ENCODE measurements at regions not wholly inside any gene's neighbourhood (a gene's known extent, or its start where the extent isn't known, plus 50 kb on each side); places are given as distances from the start of the nearest gene placed in this dataset.
"Not testable (repeated sequence)": the region's sequence is repeated elsewhere in the genome, so short reads cannot be mapped to it uniquely, and the experiment has no call there.

DNA sequence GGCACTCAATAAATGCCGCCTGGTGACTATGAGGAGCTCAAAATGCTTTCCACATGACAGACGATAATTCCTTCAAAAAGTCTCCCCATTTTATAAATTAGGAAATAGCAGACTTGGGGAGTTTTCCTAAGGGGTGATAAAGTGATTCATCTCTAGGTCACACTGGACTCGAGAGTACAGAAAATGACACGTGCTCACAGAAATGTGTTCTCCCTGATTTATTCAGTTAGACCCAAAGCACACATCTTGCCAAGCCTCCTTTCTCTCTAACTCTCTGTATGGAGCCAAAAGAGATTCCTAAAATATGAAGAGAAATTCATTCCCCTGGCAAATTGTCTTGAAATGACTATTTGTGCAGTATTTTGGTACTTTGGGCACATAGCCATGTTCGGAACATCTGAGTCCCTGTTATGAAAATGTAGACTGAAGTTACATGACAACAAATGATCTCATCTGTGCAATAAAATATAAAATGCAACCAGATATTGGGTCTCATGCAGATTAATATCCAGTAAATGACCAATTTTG, 381.1 kb downstream of the TFAP2B start:
- Histone ChIP-seq H3K27ac (ENCODE audit: extremely low read depth, low read depth, low read length) (no peak overlapping the region), H3K4me3 (ENCODE audit: low read depth, low read length) (no peak overlapping the region), H3K4me1 (ENCODE audit: control insufficient read depth, insufficient read depth, low read length) (no peaks in the 10 kb centered on the region), H3K9me3 (ENCODE audit: control insufficient read depth, insufficient read depth, low read depth, low read length) (no peaks in the 10 kb centered on the region), H3K36me3 (ENCODE audit: control insufficient read depth in 2 of 2, insufficient read depth in 1 of 2, low read length in 2 of 2) (no peaks in the 10 kb centered on the region)
- CTCF ChIA-PET, result no interaction called here
- TF ChIP-seq GLI4 (tag by site-specific recombination; IDR thresholded peaks at IDR 0.05) (no peak), SCRT2 (tag by site-specific recombination; IDR thresholded peaks at IDR 0.05) (no peak), ZFHX2 (tag by site-specific recombination; conservative IDR thresholded peaks at IDR 0.05) (no peak), SP3 (tag by site-specific recombination; IDR thresholded peaks at IDR 0.05) (no peak)
- POLR2A ChIA-PET, result interaction anchor here (0.6 kb wide), 1 partner anchor 14 kb away, joined by 3 read pairs; no protein-coding TSS in a partner anchor

DNA sequence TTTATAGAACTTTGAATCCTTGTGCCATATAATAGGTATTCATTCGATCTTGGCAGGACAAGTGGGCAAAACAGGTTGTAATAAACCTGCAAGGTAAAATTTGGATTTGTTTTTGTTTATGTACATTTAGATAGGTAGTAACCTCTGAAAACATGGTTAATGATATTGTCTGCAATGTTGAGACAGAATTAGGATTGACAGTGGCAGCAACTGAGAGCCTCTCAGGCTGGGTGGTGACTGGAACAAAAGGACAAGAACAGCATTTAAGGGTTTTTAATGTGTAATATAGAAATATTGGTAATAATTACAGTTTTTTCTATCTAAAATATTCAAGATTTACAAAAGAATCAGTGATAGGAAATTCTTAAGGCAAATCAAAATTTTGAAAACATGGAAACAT, 382.0 kb downstream of the TFAP2B start:
- Histone ChIP-seq H3K36me3 (ENCODE audit: control insufficient read depth in 2 of 2, insufficient read depth in 1 of 2, low read length in 2 of 2) (no peaks in the 10 kb centered on the region), H3K4me1 (ENCODE audit: control insufficient read depth, insufficient read depth, low read length) (no peaks in the 10 kb centered on the region), H3K27ac (ENCODE audit: extremely low read depth, low read depth, low read length) (no peak overlapping the region), H3K9me3 (ENCODE audit: control insufficient read depth, insufficient read depth, low read depth, low read length) (no peaks in the 10 kb centered on the region), H3K4me3 (ENCODE audit: low read depth, low read length) (no peak overlapping the region)
- CTCF ChIA-PET, result no interaction called here
- POLR2A ChIA-PET, result interaction anchor here (0.6 kb wide), 1 partner anchor 13 kb away, joined by 3 read pairs; no protein-coding TSS in a partner anchor
- TF ChIP-seq ZBTB7A (tag by site-specific recombination; IDR thresholded peaks at IDR 0.05; ENCODE audit: low read depth) (no peak), ZNF202 (tag by site-specific recombination; IDR thresholded peaks at IDR 0.05; ENCODE audit: borderline replicate concordance) (no peak), ZNF707 (tag by site-specific recombination; IDR thresholded peaks at IDR 0.05) (no peak), SCRT1 (tag by site-specific recombination; IDR thresholded peaks at IDR 0.05; ENCODE audit: borderline replicate concordance) (no peak), WT1 (tag by site-specific recombination; IDR thresholded peaks at IDR 0.05) (no peak), PRDM10 (tag by site-specific recombination; IDR thresholded peaks at IDR 0.05) (no peak), ZNF24 (tag by site-specific recombination; IDR thresholded peaks at IDR 0.05) (no peak), BCL11A (tag by site-specific recombination; IDR thresholded peaks at IDR 0.05; ENCODE audit: low read depth) (no peak), ZNF610 (tag by site-specific recombination; IDR thresholded peaks at IDR 0.05; ENCODE audit: borderline replicate concordance) (no peak), ZXDB (tag by site-specific recombination; IDR thresholded peaks at IDR 0.05) (no peak), ZNF585B (tag by site-specific recombination; IDR thresholded peaks at IDR 0.05) (no peak), ZBTB1 (tag by site-specific recombination; IDR thresholded peaks at IDR 0.05) (no peak), ZBTB21 (tag by site-specific recombination; IDR thresholded peaks at IDR 0.05) (no peak), ZNF473 (tag by site-specific recombination; IDR thresholded peaks at IDR 0.05) (no peak), ZNF16 (tag by site-specific recombination; IDR thresholded peaks at IDR 0.05; ENCODE audit: low read depth) (no peak), KLF16 (tag by site-specific recombination; IDR thresholded peaks at IDR 0.05) (no peak), SALL2 (tag by site-specific recombination; IDR thresholded peaks at IDR 0.05; ENCODE audit: borderline replicate concordance) (no peak), ZFP69B (tag by site-specific recombination; IDR thresholded peaks at IDR 0.05) (no peak)
- TF ChIP-seq, protein P1, sequence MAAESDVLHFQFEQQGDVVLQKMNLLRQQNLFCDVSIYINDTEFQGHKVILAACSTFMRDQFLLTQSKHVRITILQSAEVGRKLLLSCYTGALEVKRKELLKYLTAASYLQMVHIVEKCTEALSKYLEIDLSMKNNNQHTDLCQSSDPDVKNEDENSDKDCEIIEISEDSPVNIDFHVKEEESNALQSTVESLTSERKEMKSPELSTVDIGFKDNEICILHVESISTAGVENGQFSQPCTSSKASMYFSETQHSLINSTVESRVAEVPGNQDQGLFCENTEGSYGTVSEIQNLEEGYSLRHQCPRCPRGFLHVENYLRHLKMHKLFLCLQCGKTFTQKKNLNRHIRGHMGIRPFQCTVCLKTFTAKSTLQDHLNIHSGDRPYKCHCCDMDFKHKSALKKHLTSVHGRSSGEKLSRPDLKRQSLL (tag by site-specific recombination; IDR thresholded peaks at IDR 0.05), result no peak
- TF ChIP-seq, protein P2, sequence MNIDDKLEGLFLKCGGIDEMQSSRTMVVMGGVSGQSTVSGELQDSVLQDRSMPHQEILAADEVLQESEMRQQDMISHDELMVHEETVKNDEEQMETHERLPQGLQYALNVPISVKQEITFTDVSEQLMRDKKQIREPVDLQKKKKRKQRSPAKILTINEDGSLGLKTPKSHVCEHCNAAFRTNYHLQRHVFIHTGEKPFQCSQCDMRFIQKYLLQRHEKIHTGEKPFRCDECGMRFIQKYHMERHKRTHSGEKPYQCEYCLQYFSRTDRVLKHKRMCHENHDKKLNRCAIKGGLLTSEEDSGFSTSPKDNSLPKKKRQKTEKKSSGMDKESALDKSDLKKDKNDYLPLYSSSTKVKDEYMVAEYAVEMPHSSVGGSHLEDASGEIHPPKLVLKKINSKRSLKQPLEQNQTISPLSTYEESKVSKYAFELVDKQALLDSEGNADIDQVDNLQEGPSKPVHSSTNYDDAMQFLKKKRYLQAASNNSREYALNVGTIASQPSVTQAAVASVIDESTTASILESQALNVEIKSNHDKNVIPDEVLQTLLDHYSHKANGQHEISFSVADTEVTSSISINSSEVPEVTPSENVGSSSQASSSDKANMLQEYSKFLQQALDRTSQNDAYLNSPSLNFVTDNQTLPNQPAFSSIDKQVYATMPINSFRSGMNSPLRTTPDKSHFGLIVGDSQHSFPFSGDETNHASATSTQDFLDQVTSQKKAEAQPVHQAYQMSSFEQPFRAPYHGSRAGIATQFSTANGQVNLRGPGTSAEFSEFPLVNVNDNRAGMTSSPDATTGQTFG (tag by site-specific recombination; IDR thresholded peaks at IDR 0.05; ENCODE audit: borderline replicate concordance), result no peak

DNA sequence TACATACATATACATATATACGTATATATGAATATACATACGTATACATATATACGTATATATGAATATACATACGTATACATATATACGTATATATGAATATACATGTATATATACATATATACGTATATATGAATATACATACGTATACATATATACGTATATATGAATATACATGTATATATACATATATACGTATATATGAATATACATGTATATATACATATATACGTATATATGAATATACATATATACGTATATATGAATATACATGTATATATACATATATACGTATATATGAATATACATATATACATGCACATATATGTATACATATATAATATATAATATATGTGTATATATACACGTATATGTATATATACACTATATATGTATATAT, 384.0 kb downstream of the TFAP2B start:
- H3K4me3 ChIP-seq (ENCODE audit: low read depth, low read length); H3K9me3 ChIP-seq (ENCODE audit: control insufficient read depth, insufficient read depth, low read depth, low read length); CTCF ChIA-PET; H3K4me1 ChIP-seq (ENCODE audit: control insufficient read depth, insufficient read depth, low read length); POLR2A ChIA-PET; H3K27ac ChIP-seq (ENCODE audit: extremely low read depth, low read depth, low read length); H3K36me3 ChIP-seq (ENCODE audit: control insufficient read depth in 2 of 2, insufficient read depth in 1 of 2, low read length in 2 of 2): not testable (repeated sequence)

Measured in HEK293 (cell line).